HG02798 (cell line): ENCODE measurements at regions not wholly inside any gene's neighbourhood (a gene's known extent, or its start where the extent isn't known, plus 50 kb on each side); places are given as distances from the start of the nearest gene placed in this dataset.

Experiments used
- ATAC-seq: cut with Tn5 transposase; IDR thresholded peaks from one replicate; pipeline ENCODE4 v1.9.1; 2021; ENCODE audit warnings: mild to moderate bottlenecking; ENCODE audit not compliant: unreplicated experiment, poor library complexity

DNA sequence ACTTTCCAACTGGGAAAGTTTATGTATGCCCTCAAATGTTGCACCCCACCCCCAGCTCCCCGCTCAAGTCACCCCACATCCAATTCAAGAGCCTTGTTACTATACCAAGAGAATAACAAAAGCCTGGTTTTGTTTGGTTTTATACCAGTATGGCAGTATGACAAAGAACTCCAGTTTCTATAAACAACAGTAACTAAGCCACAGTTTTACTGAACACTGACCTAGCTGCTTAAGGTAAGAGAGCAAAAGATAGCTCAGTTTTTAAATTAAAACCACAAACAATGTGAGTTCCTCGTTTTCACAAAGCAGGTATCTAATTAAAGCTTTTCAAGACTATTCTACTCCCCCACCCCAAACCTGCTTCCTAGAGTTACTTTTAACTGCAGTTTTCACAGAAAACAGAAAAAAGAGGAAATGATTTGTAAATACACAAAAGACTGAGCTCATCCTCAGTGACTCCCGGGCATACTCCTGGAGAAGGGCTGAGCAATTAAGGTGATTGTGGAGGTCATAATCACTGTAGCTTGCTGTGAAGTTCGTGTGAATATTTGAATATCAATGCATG is 59.3 kb upstream of the LHX8 start:
- no peak for ATAC-seq

DNA sequence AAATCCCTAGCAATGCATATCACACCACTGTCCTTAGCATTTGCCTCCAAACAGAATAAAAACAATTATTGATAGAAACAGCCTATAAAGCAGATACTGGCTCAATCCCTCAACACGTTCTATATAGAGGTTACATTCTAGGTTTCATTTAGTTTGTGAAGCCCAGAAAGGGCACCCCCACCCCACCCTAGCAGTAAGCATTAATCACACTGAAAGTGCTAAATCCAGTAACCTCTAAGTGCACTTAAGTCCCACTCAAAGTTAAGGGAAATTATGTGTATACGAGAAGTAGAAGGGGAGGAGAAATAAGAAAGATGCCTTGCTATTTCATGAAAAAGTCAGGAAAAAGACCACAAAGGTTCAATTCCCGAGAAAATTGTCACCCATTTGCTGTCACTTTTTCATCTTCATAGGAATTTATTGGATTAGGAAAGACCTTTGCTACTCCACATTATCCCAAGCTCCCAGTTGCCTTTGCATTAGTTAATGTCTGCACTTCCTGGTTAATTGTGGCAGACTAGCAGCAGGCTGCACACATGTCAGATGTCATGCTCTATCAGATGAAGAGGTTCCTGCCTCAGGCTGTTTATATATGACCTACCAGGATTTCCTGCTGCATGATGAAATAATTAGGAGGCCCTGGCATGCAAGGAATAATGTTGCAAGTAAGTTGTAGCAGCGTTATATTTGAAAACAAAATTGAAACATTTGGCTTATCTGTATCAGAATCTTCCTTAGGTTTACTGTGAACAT is 54.5 kb upstream of the LHX8 start:
- ATAC-seq = no peak

DNA sequence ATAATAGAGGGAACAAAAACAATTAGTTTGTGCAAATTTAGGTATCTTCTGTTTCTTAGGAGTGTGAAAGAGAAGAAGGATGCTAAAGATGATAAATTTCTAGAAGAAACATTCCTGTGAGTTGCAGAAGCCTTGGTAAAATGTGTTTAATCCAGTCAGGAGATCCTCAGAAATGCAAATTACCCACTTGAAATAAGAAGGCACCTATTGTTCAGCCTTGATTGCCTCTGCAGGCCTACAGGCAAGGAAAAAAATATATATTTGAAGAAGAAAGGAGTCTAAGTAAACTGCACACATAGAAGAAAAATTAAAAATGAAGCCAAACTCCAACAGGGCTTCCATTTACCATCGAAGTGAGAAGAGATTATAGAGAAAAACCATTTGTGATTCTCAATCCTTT is 51.0 kb upstream of the LHX8 start:
- no peak for ATAC-seq

DNA sequence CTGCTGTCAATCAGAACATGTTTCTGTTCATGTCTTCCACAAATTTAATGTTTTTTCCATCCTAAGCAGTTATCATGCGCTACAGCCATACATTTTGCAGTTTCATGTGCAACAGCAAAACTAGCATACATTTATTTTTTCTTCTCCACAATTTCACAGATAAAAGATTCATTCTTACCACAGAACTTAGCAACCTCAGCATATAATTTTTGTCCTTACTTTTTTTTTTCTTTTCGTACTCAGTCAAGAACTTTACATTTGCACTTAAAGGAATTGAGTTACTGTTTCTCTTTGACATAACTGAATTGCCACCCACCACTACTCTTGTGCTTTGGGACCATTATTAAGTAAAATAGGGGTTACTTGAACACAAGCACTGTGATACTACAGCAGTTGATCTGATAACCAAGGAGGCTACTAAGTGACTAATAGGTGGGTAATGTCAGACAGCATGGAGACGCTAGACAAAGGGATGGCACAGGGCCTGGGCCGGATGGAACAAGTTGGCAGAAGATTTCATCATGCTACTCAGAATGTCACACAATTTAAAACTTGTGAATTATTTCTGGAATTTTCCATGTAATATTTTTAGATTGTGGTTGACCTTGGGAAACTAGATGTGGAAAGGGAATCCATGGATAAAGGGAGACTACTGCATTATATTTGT is 50.2 kb upstream of the LHX8 start:
- ATAC-seq = no peak
